ENCODE measurements at regions not wholly inside any gene's neighbourhood (a gene's known extent, or its start where the extent isn't known, plus 50 kb on each side); places are given as distances from the start of the nearest gene placed in this dataset.

DNA sequence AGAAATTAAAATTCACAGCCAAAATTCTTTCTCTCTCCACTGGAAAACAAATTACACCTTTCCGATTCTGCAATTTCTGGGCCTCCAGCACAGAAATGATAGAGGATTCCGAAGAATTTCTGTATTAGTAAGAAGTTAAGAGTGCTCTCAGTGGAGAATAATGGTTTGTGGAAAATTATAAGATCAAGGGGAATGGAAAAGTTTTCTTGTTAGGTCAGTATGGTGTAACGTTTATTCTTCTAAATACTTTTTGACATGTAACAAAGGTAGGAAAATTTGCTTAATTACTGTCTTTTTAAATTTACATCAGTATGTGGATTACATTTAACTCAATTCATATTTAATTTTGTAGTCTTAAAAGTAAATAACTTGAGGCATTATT lies 288.3 kb upstream of the NFE2L3 start:
- Histone ChIP-seq H2AFZ (ENCODE audit: low read length) (no peak overlapping the region), H3K9me3 (ENCODE audit: low read length) (no peaks in the 10 kb centered on the region), H3K4me3 (ENCODE audit: low read depth, low read length, poor library complexity, severe bottlenecking) (no peak overlapping the region), H3K36me3 (ENCODE audit: insufficient read depth, low read length) (no peaks in the 10 kb centered on the region), H4K20me1 (ENCODE audit: insufficient read depth, low read length) (no peaks in the 10 kb centered on the region), H3K9me2 (ENCODE audit: insufficient read depth, low read length) (no peaks in the 10 kb centered on the region), H3K4me1 (ENCODE audit: insufficient read depth, low read length, poor library complexity, severe bottlenecking) (peaks cover 7% of the 10 kb centered on the region), H3K79me2 (ENCODE audit: insufficient read depth, low read depth, low read length) (no peaks in the 10 kb centered on the region), H3K27ac (ENCODE audit: low read depth, low read length, poor library complexity, severe bottlenecking) (no peak overlapping the region), H3K4me2 (ENCODE audit: low read length) (no peak overlapping the region)
- no TSS peak for BruUV-seq (replicated peaks)
- TF ChIP-seq EZH2phosphoT487 (IDR thresholded peaks at IDR 0.05; ENCODE audit: borderline replicate concordance, low read depth, low read length): no peak; the same call in none of the 2 replicates
- TF ChIP-seq, protein P1, sequence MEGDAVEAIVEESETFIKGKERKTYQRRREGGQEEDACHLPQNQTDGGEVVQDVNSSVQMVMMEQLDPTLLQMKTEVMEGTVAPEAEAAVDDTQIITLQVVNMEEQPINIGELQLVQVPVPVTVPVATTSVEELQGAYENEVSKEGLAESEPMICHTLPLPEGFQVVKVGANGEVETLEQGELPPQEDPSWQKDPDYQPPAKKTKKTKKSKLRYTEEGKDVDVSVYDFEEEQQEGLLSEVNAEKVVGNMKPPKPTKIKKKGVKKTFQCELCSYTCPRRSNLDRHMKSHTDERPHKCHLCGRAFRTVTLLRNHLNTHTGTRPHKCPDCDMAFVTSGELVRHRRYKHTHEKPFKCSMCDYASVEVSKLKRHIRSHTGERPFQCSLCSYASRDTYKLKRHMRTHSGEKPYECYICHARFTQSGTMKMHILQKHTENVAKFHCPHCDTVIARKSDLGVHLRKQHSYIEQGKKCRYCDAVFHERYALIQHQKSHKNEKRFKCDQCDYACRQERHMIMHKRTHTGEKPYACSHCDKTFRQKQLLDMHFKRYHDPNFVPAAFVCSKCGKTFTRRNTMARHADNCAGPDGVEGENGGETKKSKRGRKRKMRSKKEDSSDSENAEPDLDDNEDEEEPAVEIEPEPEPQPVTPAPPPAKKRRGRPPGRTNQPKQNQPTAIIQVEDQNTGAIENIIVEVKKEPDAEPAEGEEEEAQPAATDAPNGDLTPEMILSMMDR (conservative IDR thresholded peaks at IDR 0.05; ENCODE audit: low read length): no peak
- DNase-seq (ENCODE audit: low spot score): no peak
- CTCF ChIA-PET (ENCODE audit: unreplicated experiment): no interaction called here
- intact Hi-C loops (cut with micrococcal nuclease; ENCODE audit: unreplicated experiment): loop anchor here (2.0 to 5.0 kb wide), 2 partner anchors 87 to 999 kb away; partner anchors contain the start of gene SKAP2
- POLR2A ChIA-PET: no interaction called here

DNA sequence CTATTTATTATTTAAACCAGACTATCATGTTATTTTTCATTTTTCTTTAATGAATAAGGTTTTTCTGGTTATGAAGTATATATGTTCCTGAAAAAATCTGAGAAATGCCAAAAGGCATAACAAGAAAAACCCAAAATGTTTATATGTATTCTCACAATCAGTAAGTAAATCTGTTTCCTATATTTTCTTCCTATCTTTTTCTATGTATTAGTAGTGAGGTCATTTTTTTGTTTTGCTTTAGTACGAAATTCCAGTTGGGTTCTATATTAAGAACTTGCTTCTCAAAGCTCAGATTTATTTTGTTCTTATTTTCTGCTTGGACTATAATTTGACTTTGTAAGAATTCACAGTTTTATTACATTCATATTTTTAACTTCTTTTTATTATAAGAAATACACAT lies 287.5 kb upstream of the NFE2L3 start:
- Histone ChIP-seq H3K4me1 (ENCODE audit: insufficient read depth, low read length, poor library complexity, severe bottlenecking) (peaks cover 7% of the 10 kb centered on the region), H2AFZ (ENCODE audit: low read length) (no peak overlapping the region), H3K9me2 (ENCODE audit: insufficient read depth, low read length) (no peaks in the 10 kb centered on the region), H4K20me1 (ENCODE audit: insufficient read depth, low read length) (no peaks in the 10 kb centered on the region), H3K36me3 (ENCODE audit: insufficient read depth, low read length) (no peaks in the 10 kb centered on the region), H3K4me3 (ENCODE audit: low read depth, low read length, poor library complexity, severe bottlenecking) (no peak overlapping the region), H3K9me3 (ENCODE audit: low read length) (no peaks in the 10 kb centered on the region), H3K4me2 (ENCODE audit: low read length) (no peak overlapping the region), H3K79me2 (ENCODE audit: insufficient read depth, low read depth, low read length) (no peaks in the 10 kb centered on the region), H3K27ac (ENCODE audit: low read depth, low read length, poor library complexity, severe bottlenecking) (no peak overlapping the region)
- ChIA-PET POLR2A (interaction anchor here (0.6 kb wide), 1 partner anchor 1712 kb away, joined by 4 read pairs; no protein-coding TSS in a partner anchor), CTCF (ENCODE audit: unreplicated experiment) (no interaction called here)
- intact Hi-C loops (cut with micrococcal nuclease; ENCODE audit: unreplicated experiment): loop anchor here (5.0 kb wide), 1 partner anchor 998 kb away; the partner anchor contains the start of gene SKAP2
- DNase-seq (ENCODE audit: low spot score): no peak
- no TSS peak for BruUV-seq (replicated peaks)
- TF ChIP-seq, protein P1 (conservative IDR thresholded peaks at IDR 0.05; ENCODE audit: low read length): no peak
- TF ChIP-seq EZH2phosphoT487 (IDR thresholded peaks at IDR 0.05; ENCODE audit: borderline replicate concordance, low read depth, low read length): no peak

DNA sequence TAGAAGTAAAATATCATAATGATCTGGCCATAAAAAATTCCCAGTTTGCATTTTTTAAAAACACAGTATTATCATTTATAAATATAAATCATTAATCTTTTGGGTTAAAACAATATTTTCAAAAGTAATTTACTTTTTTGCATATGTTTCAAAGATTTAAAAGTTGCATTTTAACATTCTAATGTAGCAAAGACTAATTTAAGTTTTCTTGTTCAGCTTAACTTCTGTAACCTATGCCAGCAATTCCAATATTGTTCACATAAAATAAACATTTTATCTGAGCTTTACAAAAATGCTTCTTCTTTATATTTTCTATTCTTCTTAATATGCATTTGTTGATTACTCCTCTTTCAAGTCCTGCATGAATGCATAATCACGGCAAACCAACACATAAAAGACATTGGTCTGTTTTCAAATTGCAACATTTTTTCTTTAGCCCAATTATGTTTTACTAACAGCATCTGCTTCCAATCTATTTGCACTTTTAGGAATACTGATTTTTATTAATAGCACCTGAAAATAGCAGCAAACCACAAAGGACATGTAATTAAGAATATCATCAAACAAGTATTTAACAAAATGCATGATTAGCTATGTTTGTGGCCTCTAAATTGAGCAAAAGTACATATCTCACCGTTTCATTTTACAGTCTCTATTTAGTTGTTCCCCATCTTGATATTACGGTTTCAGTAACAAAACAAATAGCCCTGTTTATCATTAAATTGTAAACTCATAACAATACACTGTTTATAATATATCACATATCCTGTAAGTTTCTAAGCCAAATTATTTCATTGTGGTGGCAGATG lies 286.9 kb upstream of the NFE2L3 start:
- POLR2A ChIA-PET: interaction anchor here (0.6 to 1.1 kb wide), 3 partner anchors 12 to 1712 kb away, joined by 3 to 5 read pairs (median 4); no protein-coding TSS in a partner anchor
- H3K4me2 ChIP-seq (ENCODE audit: low read length): no peak overlapping the region
- peaks cover 7% of the 10 kb centered on the region for H3K4me1 ChIP-seq (ENCODE audit: insufficient read depth, low read length, poor library complexity, severe bottlenecking)
- CTCF ChIA-PET (ENCODE audit: unreplicated experiment): no interaction called here
- H2AFZ ChIP-seq (ENCODE audit: low read length): no peak overlapping the region
- H3K36me3 ChIP-seq (ENCODE audit: insufficient read depth, low read length): no peaks in the 10 kb centered on the region
- no peaks in the 10 kb centered on the region for H3K79me2 ChIP-seq (ENCODE audit: insufficient read depth, low read depth, low read length)
- no TSS peak for BruUV-seq (replicated peaks)
- no peak for DNase-seq (ENCODE audit: low spot score)
- TF ChIP-seq EZH2phosphoT487 (IDR thresholded peaks at IDR 0.05; ENCODE audit: borderline replicate concordance, low read depth, low read length): no peak
- TF ChIP-seq, protein P1 (conservative IDR thresholded peaks at IDR 0.05; ENCODE audit: low read length): no peak
- intact Hi-C loops (cut with micrococcal nuclease; ENCODE audit: unreplicated experiment): loop anchor here (5.0 kb wide), 1 partner anchor 997 kb away; the partner anchor contains the start of gene SKAP2
- no peaks in the 10 kb centered on the region for H3K9me2 ChIP-seq (ENCODE audit: insufficient read depth, low read length)
- no peaks in the 10 kb centered on the region for H4K20me1 ChIP-seq (ENCODE audit: insufficient read depth, low read length)
- no peaks in the 10 kb centered on the region for H3K9me3 ChIP-seq (ENCODE audit: low read length)
- H3K27ac ChIP-seq (ENCODE audit: low read depth, low read length, poor library complexity, severe bottlenecking): no peak overlapping the region
- H3K4me3 ChIP-seq (ENCODE audit: low read depth, low read length, poor library complexity, severe bottlenecking): no peak overlapping the region

Measured in OCI-LY7 (cell line).